Testis (tissue), 2 donors: ENCODE measurements at regions not wholly inside any gene's neighbourhood (a gene's known extent, or its start where the extent isn't known, plus 50 kb on each side); places are given as distances from the start of the nearest gene placed in this dataset.
"Not testable (repeated sequence)": the region's sequence is repeated elsewhere in the genome, so short reads cannot be mapped to it uniquely, and the experiment has no call there.

Experiments used
- DNase-seq: peaks from one replicate; pipeline ENCODE4 v3.0.0-alpha.2; 2019
- H3K27ac ChIP-seq, 2 donors: fragments of 200-600 bp; sonication (generic); one replicate each; pipeline ENCODE4 v1.5.1; 2019
- H3K27me3 ChIP-seq: fragments of 200-600 bp; sonication (generic); one replicate; pipeline ENCODE4 v1.5.1; 2019
- H3K36me3 ChIP-seq: fragments of 200-600 bp; sonication (generic); one replicate; pipeline ENCODE4 v1.5.1; 2017; ENCODE audit warnings: low read depth; ENCODE audit errors: missing control alignments
- H3K4me1 ChIP-seq: fragments of 200-600 bp; sonication (generic); one replicate; pipeline ENCODE4 v1.5.1; 2019
- H3K4me3 ChIP-seq, 2 donors: fragments of 200-600 bp; sonication (generic); one replicate each; pipeline ENCODE4 v1.5.1; 2017 to 2019
- H3K9me3 ChIP-seq: fragments of 200-600 bp; sonication (generic); one replicate; pipeline ENCODE4 v1.5.1; 2017
- POLR2A ChIP-seq: fragments of 450-650 bp; IDR thresholded peaks from one replicate; pipeline ENCODE4 v1.6.1; 2017; ENCODE audit warnings: antibody characterized with exemption, mild to moderate bottlenecking, moderate library complexity
- WGBS, 2 donors: methylation state at CpG; one replicate each; pipeline ENCODE4 v1.1.5; 2018; 5-methylcytosine and 5-hydroxymethylcytosine counted together
- intact Hi-C: fragments of 100-400 bp; cut with DNase I; formaldehyde crosslinking; loops from one replicate; pipeline ENCODE4 v1.15.1; 2023; ENCODE audit warnings: low total_unique reads
- TF ChIP-seq, protein P1 (sequence below), 3 experiments: fragments of 450-650 bp in 2 of 3; fragments of 200-600 bp in 1 of 3; sonication (generic) in 1 of 3; IDR thresholded peaks; one replicate each; pipeline ENCODE4 v1.5.1; 2016 to 2019; ENCODE audit warnings: antibody characterized with exemption in 3 of 3, mild to moderate bottlenecking in 2 of 3, moderate library complexity in 1 of 3

DNA sequence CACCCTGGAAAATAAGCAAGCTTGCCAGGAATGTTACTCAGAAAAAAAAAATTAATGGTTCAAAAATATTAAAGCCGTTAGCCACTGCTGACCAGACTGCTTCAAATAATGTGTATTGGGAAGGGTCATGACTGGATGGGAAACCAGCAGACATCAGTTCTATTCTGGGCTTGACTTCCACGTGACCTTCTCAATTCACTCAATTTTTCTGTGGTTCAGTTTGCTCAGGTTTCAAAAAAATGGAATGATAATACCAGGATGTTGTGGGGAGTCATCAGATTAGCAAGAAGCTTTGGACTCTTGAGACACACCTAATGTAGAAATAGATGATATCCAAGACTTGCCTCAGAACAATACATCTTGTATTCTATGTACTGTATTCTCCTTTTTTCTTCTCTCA, 541.9 kb upstream of the BOD1L1 start:
- intact Hi-C loops, result no loop called here
- DNase-seq, result no peak
- Histone ChIP-seq H3K4me1 (no peaks in the 10 kb centered on the region), H3K9me3 (no peaks in the 10 kb centered on the region), H3K27ac (no peak overlapping the region), H3K27me3 (no peaks in the 10 kb centered on the region), H3K36me3 (no peaks in the 10 kb centered on the region), H3K4me3 (no peak overlapping the region)
- TF ChIP-seq, protein P1, sequence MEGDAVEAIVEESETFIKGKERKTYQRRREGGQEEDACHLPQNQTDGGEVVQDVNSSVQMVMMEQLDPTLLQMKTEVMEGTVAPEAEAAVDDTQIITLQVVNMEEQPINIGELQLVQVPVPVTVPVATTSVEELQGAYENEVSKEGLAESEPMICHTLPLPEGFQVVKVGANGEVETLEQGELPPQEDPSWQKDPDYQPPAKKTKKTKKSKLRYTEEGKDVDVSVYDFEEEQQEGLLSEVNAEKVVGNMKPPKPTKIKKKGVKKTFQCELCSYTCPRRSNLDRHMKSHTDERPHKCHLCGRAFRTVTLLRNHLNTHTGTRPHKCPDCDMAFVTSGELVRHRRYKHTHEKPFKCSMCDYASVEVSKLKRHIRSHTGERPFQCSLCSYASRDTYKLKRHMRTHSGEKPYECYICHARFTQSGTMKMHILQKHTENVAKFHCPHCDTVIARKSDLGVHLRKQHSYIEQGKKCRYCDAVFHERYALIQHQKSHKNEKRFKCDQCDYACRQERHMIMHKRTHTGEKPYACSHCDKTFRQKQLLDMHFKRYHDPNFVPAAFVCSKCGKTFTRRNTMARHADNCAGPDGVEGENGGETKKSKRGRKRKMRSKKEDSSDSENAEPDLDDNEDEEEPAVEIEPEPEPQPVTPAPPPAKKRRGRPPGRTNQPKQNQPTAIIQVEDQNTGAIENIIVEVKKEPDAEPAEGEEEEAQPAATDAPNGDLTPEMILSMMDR (IDR thresholded peaks at IDR 0.05), result no peak
- no peak for TF ChIP-seq POLR2A
- 48 to 68% methylated on average over 2 of the region's 2 CpGs for WGBS, 2 donors

DNA sequence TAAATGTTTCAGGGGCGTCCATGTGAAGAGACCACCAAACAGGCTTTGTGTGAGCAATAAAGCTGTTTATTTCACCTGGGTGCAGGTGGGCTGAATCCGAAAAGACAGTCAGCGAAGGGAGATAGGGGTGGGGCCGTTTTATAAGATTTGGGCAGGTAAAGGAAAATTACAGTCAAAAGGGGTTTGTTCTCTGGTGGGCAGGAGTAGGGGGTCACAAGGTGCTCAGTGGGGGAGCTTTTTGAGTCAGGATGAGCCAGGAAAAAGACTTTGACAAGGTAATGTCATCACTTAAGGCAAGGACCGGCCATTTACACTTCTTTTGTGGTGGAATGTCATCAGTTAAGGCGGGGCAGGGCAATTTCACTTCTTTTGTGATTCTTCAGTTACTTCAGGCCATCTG, 542.4 kb upstream of the BOD1L1 start:
- H3K27ac ChIP-seq, H3K4me1 ChIP-seq, H3K4me3 ChIP-seq, H3K9me3 ChIP-seq, DNase-seq, intact Hi-C loops, H3K27me3 ChIP-seq, H3K36me3 ChIP-seq: not testable (repeated sequence)
- WGBS, 2 donors, result 81 to 91% methylated on average over 6 of the region's 6 CpGs

DNA sequence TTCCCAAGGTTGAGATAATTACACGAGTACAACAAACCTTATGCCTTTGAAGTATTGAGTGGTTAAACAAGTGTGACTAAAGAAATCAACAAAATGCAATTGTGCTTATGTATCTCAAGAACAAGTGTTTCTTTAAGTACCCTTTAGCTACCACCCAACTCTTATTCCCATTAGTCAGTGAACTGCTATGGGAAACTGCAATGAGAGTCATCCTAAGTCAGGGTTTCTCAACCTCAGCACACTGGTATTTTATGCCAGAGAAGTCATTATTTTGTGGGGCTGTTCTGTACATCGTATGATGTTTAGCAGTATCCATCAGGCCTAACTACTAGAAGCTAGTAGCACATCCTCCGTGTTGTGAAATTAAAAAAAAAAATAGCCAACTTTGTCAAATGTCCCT, 549.1 kb upstream of the BOD1L1 start:
- intact Hi-C loops, result no loop called here
- H3K4me1 ChIP-seq, result no peaks in the 10 kb centered on the region
- WGBS, 2 donors, result 76 to 91% methylated on average over 3 of the region's 3 CpGs
- H3K36me3 ChIP-seq, result no peaks in the 10 kb centered on the region
- H3K9me3 ChIP-seq, result no peaks in the 10 kb centered on the region
- no peak overlapping the region for H3K27ac ChIP-seq
- TF ChIP-seq, protein P1 (IDR thresholded peaks at IDR 0.05), result no peak
- no peak for TF ChIP-seq POLR2A
- no peaks in the 10 kb centered on the region for H3K27me3 ChIP-seq
- no peak for DNase-seq
- no peak overlapping the region for H3K4me3 ChIP-seq

DNA sequence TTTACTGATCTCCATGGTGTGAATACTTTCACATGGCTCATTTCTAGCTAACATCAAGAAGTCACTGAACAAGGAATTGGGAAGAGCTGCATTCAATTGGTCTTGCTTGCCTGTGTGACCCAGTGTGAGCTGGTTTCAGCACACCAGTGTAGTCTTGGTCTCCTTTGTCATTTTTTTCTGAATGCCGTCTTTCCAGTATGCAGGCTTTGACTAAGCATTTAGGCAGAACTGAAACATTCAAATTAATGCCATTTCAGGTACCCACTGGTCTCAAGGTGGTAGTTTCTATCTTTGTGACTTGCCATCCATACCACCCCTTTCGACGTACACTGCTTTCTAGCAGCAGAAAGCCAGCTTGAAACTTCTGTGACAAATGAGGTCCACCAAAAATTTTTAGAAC, 550.5 kb upstream of the BOD1L1 start:
- H3K27ac ChIP-seq, result no peak overlapping the region
- WGBS, 2 donors, result 92 to 94% methylated on average over 3 of the region's 3 CpGs
- no peaks in the 10 kb centered on the region for H3K36me3 ChIP-seq
- H3K4me1 ChIP-seq, result no peaks in the 10 kb centered on the region
- TF ChIP-seq, protein P1 (IDR thresholded peaks at IDR 0.05), result no peak
- TF ChIP-seq POLR2A, result no peak
- DNase-seq, result no peak
- H3K9me3 ChIP-seq, result no peaks in the 10 kb centered on the region
- H3K4me3 ChIP-seq, result no peak overlapping the region
- no peaks in the 10 kb centered on the region for H3K27me3 ChIP-seq
- intact Hi-C loops, result no loop called here

DNA sequence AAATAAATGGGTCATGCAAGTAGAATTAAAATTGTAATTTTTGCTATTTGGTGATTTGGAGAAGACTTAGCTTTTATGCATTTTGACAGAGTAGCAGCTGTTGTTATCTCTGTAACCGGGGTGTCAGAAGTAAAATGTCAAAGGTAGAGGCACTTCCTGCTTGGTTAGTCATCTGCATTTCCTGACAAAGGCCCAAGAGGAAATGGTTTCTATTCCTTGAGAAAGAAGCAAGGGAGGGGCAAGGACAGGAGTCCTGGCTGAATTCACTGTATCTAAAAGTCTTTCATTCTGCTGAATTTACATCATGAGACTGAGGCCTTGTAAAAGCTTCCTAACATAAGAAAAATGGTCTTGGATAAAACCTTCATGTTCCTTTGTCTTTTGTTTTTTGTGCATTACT, 550.9 kb upstream of the BOD1L1 start:
- no peak overlapping the region for H3K27ac ChIP-seq
- TF ChIP-seq, protein P1 (IDR thresholded peaks at IDR 0.05), result no peak
- no peak for TF ChIP-seq POLR2A
- H3K36me3 ChIP-seq, result no peaks in the 10 kb centered on the region
- H3K27me3 ChIP-seq, result no peaks in the 10 kb centered on the region
- intact Hi-C loops, result no loop called here
- no peaks in the 10 kb centered on the region for H3K4me1 ChIP-seq
- 38 to 46% methylated on average over 1 of the region's 1 CpG for WGBS, 2 donors
- no peak overlapping the region for H3K4me3 ChIP-seq
- DNase-seq, result no peak
- no peaks in the 10 kb centered on the region for H3K9me3 ChIP-seq
